Kidney glomerular epithelial cell (primary cell): ENCODE measurements at regions not wholly inside any gene's neighbourhood (a gene's known extent, or its start where the extent isn't known, plus 50 kb on each side); places are given as distances from the start of the nearest gene placed in this dataset.
"Not testable (repeated sequence)": the region's sequence is repeated elsewhere in the genome, so short reads cannot be mapped to it uniquely, and the experiment has no call there.

Experiments used
- DNase-seq: peaks from one replicate; lab custom pipeline; 2025; lab: John Stamatoyannopoulos, UW

GRCh38 chr1:189538271-189538670 is 939.4 kb downstream of the BRINP3 start:
- DNase-seq, result no peak

- DNase-seq, result no peak
These were observed 927.2 kb downstream of the BRINP3 start for GRCh38 chr1:189550498-189550897.

- no peak for DNase-seq
These were observed 913.9 kb downstream of the BRINP3 start for GRCh38 chr1:189563784-189564183.

- DNase-seq, result no peak
These were observed 909.8 kb downstream of the BRINP3 start for GRCh38 chr1:189567890-189568289.

GRCh38 chr1:189596197-189596596 is 881.5 kb downstream of the BRINP3 start:
- DNase-seq, result no peak

GRCh38 chr1:189597083-189597482 is 880.6 kb downstream of the BRINP3 start:
- DNase-seq, result no peak

- no peak for DNase-seq
These were observed 872.4 kb downstream of the BRINP3 start for GRCh38 chr1:189605226-189605625.

GRCh38 chr1:189606047-189606446 is 871.6 kb downstream of the BRINP3 start:
- no peak for DNase-seq

- DNase-seq, result peak; percentile 68
These were observed 870.7 kb downstream of the BRINP3 start for GRCh38 chr1:189606795-189607476.

- DNase-seq, result no peak
These were observed 870.1 kb downstream of the BRINP3 start for GRCh38 chr1:189607477-189608096.

GRCh38 chr1:189609167-189609566 is 868.5 kb downstream of the BRINP3 start:
- no peak for DNase-seq

- DNase-seq, result peak; percentile 89
These were observed 860.8 kb downstream of the BRINP3 start for GRCh38 chr1:189616893-189617292.

- DNase-seq, result peak; percentile 79
These were observed 857.9 kb downstream of the BRINP3 start for GRCh38 chr1:189619682-189620332.

- DNase-seq, result no peak
These were observed 857.2 kb downstream of the BRINP3 start for GRCh38 chr1:189620471-189620870.

GRCh38 chr1:189623336-189623735 is 854.3 kb downstream of the BRINP3 start:
- DNase-seq, result no peak

- DNase-seq, result no peak
These were observed 850.2 kb downstream of the BRINP3 start for GRCh38 chr1:189627427-189627826.

GRCh38 chr1:189628857-189629256 is 848.8 kb downstream of the BRINP3 start:
- no peak for DNase-seq

- no peak for DNase-seq
These were observed 844.0 kb downstream of the BRINP3 start for GRCh38 chr1:189633658-189634057.

GRCh38 chr1:189637041-189637440 is 840.6 kb downstream of the BRINP3 start:
- DNase-seq, result no peak

- DNase-seq, result not testable (repeated sequence)
These were observed 833.5 kb downstream of the BRINP3 start for GRCh38 chr1:189644156-189644555.

- DNase-seq, result no peak
These were observed 832.7 kb downstream of the BRINP3 start for GRCh38 chr1:189644970-189645369.

GRCh38 chr1:189646066-189646465 is 831.6 kb downstream of the BRINP3 start:
- DNase-seq, result no peak

GRCh38 chr1:189654906-189655305 is 822.8 kb downstream of the BRINP3 start:
- DNase-seq, result no peak
